GM19463 (cell line): ENCODE measurements at regions not wholly inside any gene's neighbourhood (a gene's known extent, or its start where the extent isn't known, plus 50 kb on each side); places are given as distances from the start of the nearest gene placed in this dataset.
A peak's percentile ranks its signal among the peaks of the same experiment; 100 is the strongest.

Experiments used
- ATAC-seq: cut with Tn5 transposase; IDR thresholded peaks from one replicate; pipeline ENCODE4 v1.9.1; 2021; ENCODE audit warnings: mild to moderate bottlenecking, moderate library complexity; ENCODE audit not compliant: unreplicated experiment

DNA sequence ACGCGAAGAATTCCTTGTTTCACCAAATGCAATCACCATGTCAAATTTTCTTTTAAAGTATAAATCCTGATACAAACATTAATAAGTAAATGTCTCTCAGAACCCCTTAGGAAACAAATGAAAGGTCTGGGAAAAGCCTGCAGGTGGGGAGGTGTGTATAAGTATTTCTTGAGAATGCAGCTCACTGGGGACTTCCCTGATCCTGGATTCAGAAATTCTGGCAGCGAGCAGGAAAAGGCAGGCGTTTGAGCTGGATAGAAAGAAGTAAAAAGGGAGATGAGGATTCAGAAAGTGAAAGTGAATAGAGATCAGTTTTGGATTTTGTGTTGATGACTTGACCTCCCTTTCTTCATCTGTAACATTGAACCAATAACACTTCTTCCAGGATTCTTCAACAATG, 68.3 kb upstream of the CTSC start:
- no peak for ATAC-seq

DNA sequence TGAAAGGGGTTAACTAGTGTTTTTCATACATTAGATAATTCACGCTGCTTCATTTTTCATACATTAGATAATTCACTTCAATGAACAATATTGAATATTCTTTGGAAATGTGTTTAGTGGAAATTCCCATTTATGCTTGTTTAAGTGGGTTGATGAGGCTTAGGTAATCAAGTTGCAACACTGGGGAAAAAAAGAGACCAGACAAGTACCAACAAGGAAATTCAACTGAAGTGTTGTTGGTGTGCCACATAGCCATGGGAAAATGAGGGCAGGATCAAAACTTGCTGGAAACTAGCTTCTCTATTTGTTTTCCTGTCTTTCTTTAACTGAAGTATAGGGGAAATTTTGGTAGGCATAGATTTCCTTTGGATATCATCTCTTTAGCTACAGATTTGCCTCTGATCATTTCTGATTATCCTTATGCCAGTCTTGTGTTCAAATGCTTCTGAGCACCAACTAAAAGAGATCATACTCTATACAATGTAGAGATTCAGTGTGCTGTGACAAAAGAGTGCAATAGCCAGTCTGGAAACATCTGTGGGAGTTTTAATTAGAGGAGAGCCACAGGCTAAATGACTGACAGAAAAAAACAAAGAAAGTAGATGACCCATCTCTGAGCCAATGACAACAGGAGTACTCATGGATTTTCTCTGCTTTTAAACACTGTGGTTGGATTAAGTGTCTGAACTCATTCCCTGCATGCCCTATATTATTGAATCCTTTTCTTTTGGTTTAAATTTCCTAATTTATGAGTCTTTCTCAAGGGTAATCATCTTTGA, 67.6 kb upstream of the CTSC start:
- no peak for ATAC-seq

DNA sequence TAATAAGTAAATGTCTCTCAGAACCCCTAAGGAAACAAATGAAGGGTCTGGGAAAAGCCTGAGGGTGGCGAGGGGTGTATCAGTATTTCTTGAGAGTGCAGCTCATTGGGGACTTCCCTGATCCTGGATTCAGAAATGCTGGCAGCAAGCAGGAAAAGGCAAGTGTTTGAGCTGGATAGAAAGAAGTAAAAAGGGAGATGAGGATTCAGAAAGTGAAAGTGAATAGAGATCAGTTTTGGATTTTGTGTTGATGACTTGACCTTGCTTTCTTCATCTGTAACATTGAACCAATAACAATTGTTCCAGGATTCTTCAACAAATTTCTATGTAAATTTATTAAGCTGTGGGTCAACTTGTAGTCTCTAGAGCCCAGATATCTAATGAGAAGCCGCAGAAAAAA, 66.9 kb upstream of the CTSC start:
- ATAC-seq, result no peak

DNA sequence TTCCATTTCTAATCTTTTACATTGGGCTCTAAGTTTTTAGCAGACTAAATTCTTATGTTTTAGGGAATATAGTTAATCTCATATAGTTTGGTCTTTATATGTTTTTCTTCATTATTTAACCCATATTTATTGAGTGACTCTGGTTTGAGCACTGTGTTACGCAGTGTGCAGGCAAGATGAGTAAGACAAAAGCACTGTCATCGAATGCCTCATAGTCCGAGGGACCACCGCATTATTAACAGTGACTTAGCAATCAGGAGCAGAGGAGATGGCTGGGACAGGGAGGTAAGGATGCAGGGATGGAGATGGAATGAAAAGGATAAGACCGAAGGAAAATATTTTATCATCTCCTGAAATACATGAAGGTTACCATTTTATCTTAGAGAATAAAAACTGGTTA, 65.2 kb upstream of the CTSC start:
- ATAC-seq, result no peak

DNA sequence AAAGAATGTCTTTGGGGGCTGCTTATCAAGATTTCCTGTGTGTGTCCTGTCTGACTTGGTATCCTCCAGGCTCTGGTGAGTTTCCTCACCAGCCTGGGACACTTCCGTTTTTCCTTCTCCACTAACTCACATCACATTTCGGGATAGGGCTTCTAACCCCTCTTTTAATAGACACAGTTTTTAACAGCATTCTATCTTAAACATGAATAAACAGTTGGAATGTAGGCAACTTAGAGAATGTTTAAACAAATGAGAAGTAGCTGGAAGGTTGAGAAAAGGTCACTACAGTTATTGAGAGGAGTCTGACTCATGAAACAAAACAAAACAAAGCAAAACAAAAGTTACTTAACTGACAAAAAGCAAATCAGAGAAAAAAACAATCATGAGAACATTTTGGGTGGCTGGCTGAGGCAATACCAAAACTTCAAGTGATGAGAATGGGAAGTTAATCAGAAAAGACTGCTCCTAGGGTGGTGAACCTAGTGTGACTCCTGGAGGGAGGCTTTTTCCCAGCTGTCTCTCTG, 64.7 kb upstream of the CTSC start:
- peak; percentile 42 for ATAC-seq

DNA sequence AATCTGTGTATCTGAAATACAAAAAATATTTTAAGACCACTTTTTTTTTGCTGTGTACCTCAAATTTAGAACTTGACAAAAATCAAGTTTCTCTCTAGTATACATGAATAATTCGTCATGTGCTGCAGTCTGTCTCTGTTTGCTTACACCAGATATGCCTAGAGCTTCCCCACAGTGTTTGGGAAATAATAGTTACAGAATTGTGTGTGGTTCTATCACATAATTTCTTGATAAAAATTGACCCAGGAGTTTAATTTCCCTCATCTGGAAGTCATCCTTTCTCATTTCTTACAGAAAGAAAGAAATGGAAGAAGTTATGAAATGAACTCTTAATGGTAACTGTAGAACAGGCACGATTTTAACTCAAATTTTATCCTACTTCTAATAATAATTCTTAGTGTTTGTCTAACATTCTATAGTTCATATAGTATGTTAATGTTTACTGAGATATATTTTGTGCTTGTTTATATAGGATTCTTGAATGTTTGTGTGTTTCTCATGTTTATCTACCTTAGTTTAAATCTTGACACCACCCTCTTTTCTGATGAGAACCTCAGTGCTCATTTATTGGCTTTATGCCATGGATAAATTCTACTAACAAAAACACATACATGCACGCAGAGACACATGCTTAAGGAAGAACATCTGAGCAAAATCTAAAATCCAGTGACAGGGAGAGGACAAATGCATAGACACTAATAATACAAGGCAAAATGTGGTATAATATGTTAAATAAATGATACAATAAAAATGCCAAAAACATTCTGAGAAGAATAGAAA, 61.4 kb upstream of the CTSC start:
- ATAC-seq, result no peak

DNA sequence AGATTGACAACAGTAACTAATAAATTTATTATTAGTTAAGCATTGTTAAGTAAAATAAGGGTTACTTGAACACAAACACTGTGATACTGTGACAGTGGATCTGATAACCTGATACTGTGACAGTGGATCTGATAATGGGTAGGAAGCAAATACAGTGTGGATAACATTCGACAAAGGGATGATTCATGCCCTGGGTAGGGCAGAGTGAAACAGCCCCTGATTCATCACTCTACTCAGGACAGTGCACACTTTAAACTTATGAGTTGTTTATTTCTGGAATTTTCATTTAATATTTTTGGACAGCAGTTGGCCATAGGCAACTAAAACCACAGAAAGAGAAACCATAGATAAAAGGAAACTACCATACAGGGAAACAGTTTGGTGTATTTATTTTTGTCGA, 60.8 kb upstream of the CTSC start:
- no peak for ATAC-seq

DNA sequence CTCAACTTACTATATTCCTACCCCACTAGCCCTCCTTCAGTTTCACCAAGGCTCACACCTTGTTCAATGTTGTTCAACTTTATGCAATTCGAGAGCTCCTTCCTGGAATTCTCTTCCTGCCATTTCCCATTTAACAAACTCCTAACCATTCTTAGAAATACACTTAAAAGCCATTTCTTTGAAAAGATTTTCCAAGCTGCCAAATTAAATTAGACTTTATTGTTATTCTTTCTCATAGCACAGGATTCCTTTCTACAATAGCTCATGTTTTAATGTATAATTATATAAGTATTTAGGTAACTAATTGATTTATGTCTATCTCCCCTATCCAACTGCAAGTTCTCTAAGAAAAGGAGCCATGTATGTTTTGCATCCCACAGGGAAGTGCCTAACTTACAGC, 52.7 kb upstream of the CTSC start:
- ATAC-seq, result no peak

DNA sequence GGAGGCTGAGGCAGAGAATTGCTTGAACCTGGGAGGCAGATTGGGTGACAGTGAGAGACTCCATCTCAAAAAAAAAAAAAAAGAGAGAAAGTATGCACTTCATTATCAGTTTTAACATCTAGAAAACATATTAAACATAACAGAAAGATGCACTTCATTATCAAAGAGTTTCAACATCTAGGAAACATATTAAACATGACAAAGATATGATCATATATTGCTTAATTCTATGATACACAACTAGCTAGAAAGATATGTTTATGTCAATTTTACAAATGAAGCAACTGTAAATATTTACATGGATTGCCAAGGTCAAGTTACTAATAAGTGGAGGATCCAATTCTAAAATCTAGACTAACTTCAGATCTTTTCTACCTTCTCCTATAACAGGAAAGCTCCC, 50.4 kb upstream of the CTSC start:
- no peak for ATAC-seq
